K562 (cell line): ENCODE measurements at regions not wholly inside any gene's neighbourhood (a gene's known extent, or its start where the extent isn't known, plus 50 kb on each side); places are given as distances from the start of the nearest gene placed in this dataset.

ENCODE experiments used
- ARHGAP35 ChIP-seq: fragments of 450-650 bp; IDR thresholded peaks from 2 replicates; pipeline ENCODE4 v1.6.1; 2018; ENCODE audit not compliant: partially characterized antibody
- BACH1 ChIP-seq: fragments of 200-800 bp; sonication (Bioruptor generic); IDR thresholded peaks from 2 replicates; pipeline ENCODE4 v1.6.1; 2016; ENCODE audit warnings: missing genetic modification characterization, missing compliant biosample characterization
- BRF1 ChIP-seq: IDR thresholded peaks from 3 replicates; pipeline ENCODE4 v1.6.1; 2011; ENCODE audit warnings: borderline replicate concordance, mild to moderate bottlenecking; ENCODE audit not compliant: insufficient read length; ENCODE audit errors: extremely low read depth
- CBX2 ChIP-seq: fragments of 200-600 bp; sonication (generic); IDR thresholded peaks from one replicate; pipeline ENCODE4 v1.6.1; 2012; ENCODE audit warnings: mild to moderate bottlenecking, low read length, inconsistent platforms; ENCODE audit not compliant: insufficient read depth, poor library complexity, severe bottlenecking
- DDX20 ChIP-seq: fragments of 450-650 bp; IDR thresholded peaks from 2 replicates; pipeline ENCODE4 v1.6.1; 2016; ENCODE audit warnings: missing genetic modification characterization, low read depth, mild to moderate bottlenecking, missing compliant biosample characterization, moderate library complexity
- FOXJ2 ChIP-seq: fragments of 200-800 bp; sonication (Bioruptor generic); IDR thresholded peaks from 2 replicates; pipeline ENCODE4 v1.6.1; 2016; ENCODE audit warnings: missing genetic modification characterization, missing compliant biosample characterization
- SMAD1 ChIP-seq: fragments of 150-350 bp; IDR thresholded peaks from 2 replicates; pipeline ENCODE4 v1.6.1; 2014; ENCODE audit warnings: low read length, low read depth; ENCODE audit not compliant: partially characterized antibody
- TBL1XR1 ChIP-seq, 2 experiments: IDR thresholded peaks; 2 replicates each; pipeline ENCODE4 v1.6.1; 2012; ENCODE audit warnings: improper control_type of control experiment in 2 of 2, low read length in 2 of 2, mild to moderate bottlenecking in 1 of 2
- ZNF77 ChIP-seq: fragments of 250-450 bp; sonication (Bioruptor Pico); IDR thresholded peaks from 2 replicates; pipeline ENCODE4 v1.5.0; 2020
- ZNF778 ChIP-seq: fragments of 450-650 bp; formaldehyde crosslinking; IDR thresholded peaks from 2 replicates; pipeline ENCODE4 v1.4.0; 2020; ENCODE audit warnings: mild to moderate bottlenecking, moderate library complexity
- TF ChIP-seq, protein P1 (sequence below): fragments of 450-650 bp; formaldehyde crosslinking; IDR thresholded peaks from 2 replicates; pipeline ENCODE4 v1.4.0; 2020; ENCODE audit warnings: mild to moderate bottlenecking, moderate library complexity

- TF ChIP-seq, protein P1, sequence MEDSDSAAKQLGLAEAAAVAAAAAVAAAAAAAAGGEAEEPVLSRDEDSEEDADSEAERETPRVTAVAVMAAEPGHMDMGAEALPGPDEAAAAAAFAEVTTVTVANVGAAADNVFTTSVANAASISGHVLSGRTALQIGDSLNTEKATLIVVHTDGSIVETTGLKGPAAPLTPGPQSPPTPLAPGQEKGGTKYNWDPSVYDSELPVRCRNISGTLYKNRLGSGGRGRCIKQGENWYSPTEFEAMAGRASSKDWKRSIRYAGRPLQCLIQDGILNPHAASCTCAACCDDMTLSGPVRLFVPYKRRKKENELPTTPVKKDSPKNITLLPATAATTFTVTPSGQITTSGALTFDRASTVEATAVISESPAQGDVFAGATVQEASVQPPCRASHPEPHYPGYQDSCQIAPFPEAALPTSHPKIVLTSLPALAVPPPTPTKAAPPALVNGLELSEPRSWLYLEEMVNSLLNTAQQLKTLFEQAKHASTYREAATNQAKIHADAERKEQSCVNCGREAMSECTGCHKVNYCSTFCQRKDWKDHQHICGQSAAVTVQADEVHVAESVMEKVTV (CRISPR knock-in tag), result no peak
- TF ChIP-seq DDX20 (tag) (no peak), BRF1 (no peak), ZNF778 (no peak), TBL1XR1 (IDR thresholded peaks at IDR 0.05; ENCODE audit: low read length in 2 of 2) (no peak), ARHGAP35 (no peak), SMAD1 (no peak), ZNF77 (no peak), BACH1 (tag) (no peak), FOXJ2 (tag) (no peak), CBX2 (no peak)
Observed at GRCh38 chr2:15816226-15816625, 124.1 kb upstream of the MYCN start (continued).
